Kidney (tissue), 13 donors: ENCODE measurements at regions not wholly inside any gene's neighbourhood (a gene's known extent, or its start where the extent isn't known, plus 50 kb on each side); places are given as distances from the start of the nearest gene placed in this dataset.

Experiments used
- DNase-seq, 5 donors: peaks; one replicate each; pipeline ENCODE4 v3.0.0-alpha.2; 2013 to 2020
- FAIRE-seq: peaks from 2 replicates; lab custom pipeline; 2012; peaks lifted over from hg19 to GRCh38; lab: Jason Lieb, UNC
- H3K27ac ChIP-seq, 2 donors: one replicate each; pipeline ENCODE4 v1.7.0; 2013; ENCODE audit warnings: low read depth in 2 of 2, low read length in 2 of 2, inconsistent platforms in 1 of 2
- H3K27me3 ChIP-seq: one replicate; pipeline ENCODE4 v1.7.1; 2013; ENCODE audit warnings: low read length, inconsistent platforms; ENCODE audit not compliant: control insufficient read depth, insufficient read depth
- H3K36me3 ChIP-seq, 3 donors: one replicate each; pipeline versions ENCODE4 v1.7.0 to v1.7.1; 2013; ENCODE audit warnings: low read length in 3 of 3, control low read depth in 1 of 3, inconsistent platforms in 1 of 3; ENCODE audit not compliant: insufficient read depth in 3 of 3, control insufficient read depth in 2 of 3
- H3K4me1 ChIP-seq, 3 donors: one replicate each; pipeline versions ENCODE4 v1.7.0 to v1.7.1; 2013; ENCODE audit warnings: low read length in 3 of 3, inconsistent platforms in 1 of 3, low read depth in 1 of 3; ENCODE audit not compliant: control insufficient read depth in 2 of 3, insufficient read depth in 2 of 3
- H3K4me3 ChIP-seq, 3 donors: one replicate each; pipeline versions ENCODE4 v1.7.0 to v1.8.1; 2013; ENCODE audit warnings: low read length in 3 of 3, control low read depth in 1 of 3, inconsistent platforms in 1 of 3
- H3K9ac ChIP-seq, 3 donors: one replicate each; pipeline versions ENCODE4 v1.7.0 to v1.7.1; 2013; ENCODE audit warnings: low read length in 3 of 3, control low read depth in 1 of 3, inconsistent platforms in 1 of 3
- H3K9me3 ChIP-seq, 3 donors: one replicate each; pipeline versions ENCODE4 v1.7.0 to v1.7.1; 2013; ENCODE audit warnings: low read length in 3 of 3, control low read depth in 1 of 3, inconsistent platforms in 1 of 3; ENCODE audit not compliant: control insufficient read depth in 2 of 3, insufficient read depth in 1 of 3
- intact Hi-C: fragments of 100-400 bp; cut with DNase I; formaldehyde crosslinking; loops from one replicate; pipeline ENCODE4 v1.11.1; 2022
- TF ChIP-seq, protein P1 (sequence below): IDR thresholded peaks from 3 replicates; pipeline ENCODE4 v1.5.1; 2012; ENCODE audit warnings: mild to moderate bottlenecking, moderate library complexity, borderline replicate concordance; ENCODE audit not compliant: insufficient read depth; ENCODE audit errors: extremely low read depth
- donor health status: control.
- donor health status: control.
- donor health status: control.
- donor health status: control.
- donor health status: control.
- donor health status: DM: yes; HTN: yes; CAD: no.
- donor health status: Normal renal cell carcinoma (clear cell type).

DNA sequence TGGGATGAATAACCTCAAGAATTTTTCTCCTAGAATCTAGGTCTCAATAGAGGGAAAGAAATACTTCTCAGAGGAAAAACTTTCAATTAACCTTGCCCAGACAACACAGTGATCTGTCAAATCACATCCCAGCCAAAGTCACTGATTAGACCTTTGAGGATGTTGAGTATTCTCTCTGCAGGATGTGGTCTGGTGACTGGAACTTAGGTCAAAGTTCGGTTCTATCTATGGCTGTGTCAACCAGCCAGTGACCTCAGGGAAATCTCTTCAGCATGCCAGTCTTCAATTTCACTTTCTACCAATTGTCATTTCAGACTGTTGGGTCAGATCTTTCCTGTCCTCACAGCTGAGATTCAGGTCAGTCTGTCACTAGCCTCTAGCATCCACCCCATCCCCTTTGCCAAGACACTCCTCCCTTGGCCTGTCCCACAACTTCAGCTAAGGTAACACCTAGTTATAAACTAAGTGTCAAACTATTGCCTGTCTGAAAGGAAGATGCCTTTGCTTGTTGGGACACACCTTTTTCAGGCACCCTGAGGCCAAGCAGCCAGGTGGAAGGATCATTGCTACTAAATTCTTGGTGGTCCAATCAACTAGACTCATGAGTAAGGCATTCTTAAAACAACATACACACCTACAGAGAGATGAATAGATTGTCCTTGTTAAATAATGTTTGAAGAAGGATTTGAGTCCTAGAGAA lies 156.3 kb upstream of the FST start:
- no peak overlapping the region for H3K27ac ChIP-seq
- H3K9me3 ChIP-seq, result no peaks in the 10 kb centered on the region
- FAIRE-seq (no peak), DNase-seq (no peak)
- no peaks in the 10 kb centered on the region for H3K27me3 ChIP-seq
- no peak overlapping the region for H3K9ac ChIP-seq
- H3K36me3 ChIP-seq, result no peaks in the 10 kb centered on the region
- TF ChIP-seq, protein P1, sequence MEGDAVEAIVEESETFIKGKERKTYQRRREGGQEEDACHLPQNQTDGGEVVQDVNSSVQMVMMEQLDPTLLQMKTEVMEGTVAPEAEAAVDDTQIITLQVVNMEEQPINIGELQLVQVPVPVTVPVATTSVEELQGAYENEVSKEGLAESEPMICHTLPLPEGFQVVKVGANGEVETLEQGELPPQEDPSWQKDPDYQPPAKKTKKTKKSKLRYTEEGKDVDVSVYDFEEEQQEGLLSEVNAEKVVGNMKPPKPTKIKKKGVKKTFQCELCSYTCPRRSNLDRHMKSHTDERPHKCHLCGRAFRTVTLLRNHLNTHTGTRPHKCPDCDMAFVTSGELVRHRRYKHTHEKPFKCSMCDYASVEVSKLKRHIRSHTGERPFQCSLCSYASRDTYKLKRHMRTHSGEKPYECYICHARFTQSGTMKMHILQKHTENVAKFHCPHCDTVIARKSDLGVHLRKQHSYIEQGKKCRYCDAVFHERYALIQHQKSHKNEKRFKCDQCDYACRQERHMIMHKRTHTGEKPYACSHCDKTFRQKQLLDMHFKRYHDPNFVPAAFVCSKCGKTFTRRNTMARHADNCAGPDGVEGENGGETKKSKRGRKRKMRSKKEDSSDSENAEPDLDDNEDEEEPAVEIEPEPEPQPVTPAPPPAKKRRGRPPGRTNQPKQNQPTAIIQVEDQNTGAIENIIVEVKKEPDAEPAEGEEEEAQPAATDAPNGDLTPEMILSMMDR, result no peak
- no peaks in the 10 kb centered on the region for H3K4me1 ChIP-seq
- intact Hi-C loops, result no loop called here
- no peak overlapping the region for H3K4me3 ChIP-seq

DNA sequence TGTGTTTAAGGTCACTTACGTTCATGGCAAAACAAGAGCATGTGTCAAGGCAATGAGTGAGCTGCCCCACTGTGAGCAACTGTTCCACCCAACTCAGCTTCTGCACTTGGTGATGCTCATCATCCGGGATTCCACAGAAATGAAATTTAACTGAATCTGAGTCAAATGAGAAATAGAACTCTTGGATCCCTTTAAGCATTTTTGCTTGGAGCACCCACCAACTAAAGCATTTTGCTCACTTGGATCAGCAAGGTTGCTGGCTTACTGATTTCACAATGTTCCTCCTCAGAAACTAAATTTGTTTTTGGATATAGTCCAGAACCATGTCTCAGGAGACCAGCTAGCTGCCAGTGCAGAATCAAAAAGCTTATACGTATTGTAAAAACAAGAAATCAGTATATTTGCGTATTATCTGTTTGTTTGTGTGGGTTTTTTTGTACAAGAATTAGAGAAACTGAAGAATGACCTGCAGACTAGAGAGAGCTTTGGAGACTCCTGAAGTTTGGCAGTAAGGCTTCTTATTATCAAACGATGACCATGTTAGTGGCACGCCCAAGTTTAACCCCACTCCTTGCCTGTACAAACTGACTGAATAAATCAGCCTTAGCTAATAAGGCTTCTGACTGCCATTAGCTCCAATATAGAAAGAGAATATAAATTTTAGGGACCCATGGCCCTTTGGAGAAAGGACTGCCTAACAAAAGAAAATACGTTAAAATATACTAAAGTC lies 153.8 kb upstream of the FST start:
- FAIRE-seq, result no peak

DNA sequence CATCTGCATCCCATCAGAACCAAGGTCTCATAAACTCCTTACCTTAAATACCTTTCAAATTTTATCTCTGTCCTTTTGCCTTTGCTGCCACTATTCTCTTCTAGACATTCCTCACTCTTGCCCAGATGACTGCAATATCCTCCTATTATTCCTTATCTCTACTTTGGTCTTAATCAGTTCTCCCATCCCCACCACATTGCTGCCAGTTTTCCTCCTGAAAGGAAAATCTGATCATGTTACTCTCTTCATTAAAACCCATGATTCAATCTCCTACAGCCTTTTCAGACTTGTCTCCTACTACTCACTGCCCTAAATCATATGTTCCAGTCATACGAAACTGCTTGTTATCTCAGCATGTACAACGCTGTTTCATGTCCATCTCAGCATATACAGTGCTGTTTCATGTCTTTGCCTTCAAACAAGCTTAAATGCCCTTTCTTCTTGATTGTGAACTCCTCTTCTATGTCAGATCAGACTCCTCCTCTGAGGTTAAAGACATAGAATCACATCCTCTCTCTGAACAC lies 152.6 kb upstream of the FST start:
- FAIRE-seq, result no peak
- intact Hi-C loops, result no loop called here
- DNase-seq, result no peak

More for the DNA sequence above, 153.8 kb upstream of the FST start:
- no peak for DNase-seq
- Histone ChIP-seq H3K4me1 (no peaks in the 10 kb centered on the region), H3K27ac (no peak overlapping the region), H3K4me3 (no peak overlapping the region), H3K36me3 (no peaks in the 10 kb centered on the region), H3K9me3 (no peaks in the 10 kb centered on the region), H3K9ac (no peak overlapping the region), H3K27me3 (no peaks in the 10 kb centered on the region)
- TF ChIP-seq, protein P1, result no peak
- intact Hi-C loops, result no loop called here

More for the DNA sequence above, 152.6 kb upstream of the FST start:
- Histone ChIP-seq H3K27me3 (no peaks in the 10 kb centered on the region), H3K36me3 (no peaks in the 10 kb centered on the region), H3K4me3 (no peak overlapping the region), H3K9ac (no peak overlapping the region), H3K27ac (no peak overlapping the region), H3K4me1 (no peaks in the 10 kb centered on the region), H3K9me3 (no peaks in the 10 kb centered on the region)
- TF ChIP-seq, protein P1, result no peak
